ENCODE measurements at regions not wholly inside any gene's neighbourhood (a gene's known extent, or its start where the extent isn't known, plus 50 kb on each side); places are given as distances from the start of the nearest gene placed in this dataset.

- no peak for TF ChIP-seq CTCF (IDR thresholded peaks at IDR 0.05)
- no peak for TF ChIP-seq EZH2 (IDR thresholded peaks at IDR 0.05)
These were observed 217.9 kb upstream of the ACTBL2 start for GRCh38 chr5:57700484-57700883.
